H9 (cell line): ENCODE measurements at regions not wholly inside any gene's neighbourhood (a gene's known extent, or its start where the extent isn't known, plus 50 kb on each side); places are given as distances from the start of the nearest gene placed in this dataset.

Source experiments
- DNase-seq: peaks from one replicate; pipeline ENCODE4 v3.0.0-alpha.2; 2017
- H2AFZ ChIP-seq: one replicate; pipeline ENCODE4 v1.6.1; 2013; ENCODE audit warnings: mild to moderate bottlenecking, low read length, control low read depth, moderate library complexity
- H2AK5ac ChIP-seq: 2 replicates; pipeline ENCODE4 v1.6.1; 2013; ENCODE audit warnings: low read length, control low read depth, mixed read lengths; ENCODE audit not compliant: insufficient read length
- H2BK120ac ChIP-seq: one replicate; pipeline ENCODE4 v1.6.1; 2013; ENCODE audit warnings: low read depth, mild to moderate bottlenecking, low read length, control low read depth, inconsistent platforms; ENCODE audit not compliant: poor library complexity, severe bottlenecking
- H2BK12ac ChIP-seq: 2 replicates; pipeline ENCODE4 v1.6.1; 2013; ENCODE audit warnings: low read length, control low read depth, mixed read lengths, low read depth; ENCODE audit not compliant: insufficient read length
- H2BK15ac ChIP-seq: 2 replicates; pipeline ENCODE4 v1.6.1; 2013; ENCODE audit warnings: low read depth, low read length, control low read depth
- H2BK20ac ChIP-seq: one replicate; pipeline ENCODE4 v1.6.1; 2013; ENCODE audit warnings: low read depth, mild to moderate bottlenecking, low read length, control low read depth, inconsistent platforms; ENCODE audit not compliant: poor library complexity, severe bottlenecking
- H2BK5ac ChIP-seq: 2 replicates; pipeline ENCODE4 v1.6.1; 2013; ENCODE audit warnings: low read length, control low read depth, mixed read lengths; ENCODE audit not compliant: insufficient read length
- H3K14ac ChIP-seq: 2 replicates; pipeline ENCODE4 v1.6.1; 2013; ENCODE audit warnings: low read length, control low read depth; ENCODE audit not compliant: insufficient read depth
- H3K18ac ChIP-seq: 2 replicates; pipeline ENCODE4 v1.6.1; 2013; ENCODE audit warnings: low read depth, mild to moderate bottlenecking, mixed read lengths, low read length, control low read depth; ENCODE audit not compliant: insufficient read length
- H3K23ac ChIP-seq: 2 replicates; pipeline ENCODE4 v1.6.1; 2013; ENCODE audit warnings: low read length, control low read depth, mixed read lengths, low read depth; ENCODE audit not compliant: insufficient read length
- H3K23me2 ChIP-seq: 2 replicates; pipeline ENCODE4 v1.6.1; 2013; ENCODE audit warnings: low read depth, mild to moderate bottlenecking, mixed read lengths, low read length, control low read depth; ENCODE audit not compliant: insufficient read length, poor library complexity, severe bottlenecking
- H3K27ac ChIP-seq: 2 replicates; pipeline ENCODE4 v1.5.1; 2013; ENCODE audit warnings: low read length, control low read depth, mixed read lengths, low read depth; ENCODE audit not compliant: insufficient read length
- H3K27me3 ChIP-seq: 2 replicates; pipeline ENCODE4 v1.6.1; 2013; ENCODE audit warnings: low read length, control low read depth, inconsistent platforms; ENCODE audit not compliant: insufficient read depth
- H3K4ac ChIP-seq: 2 replicates; pipeline ENCODE4 v1.6.1; 2013; ENCODE audit warnings: low read depth, mild to moderate bottlenecking, control low read depth, inconsistent platforms, low read length, moderate library complexity
- H3K4me1 ChIP-seq: 2 replicates; pipeline ENCODE4 v1.6.1; 2013; ENCODE audit warnings: low read length, control low read depth, inconsistent platforms; ENCODE audit not compliant: insufficient read depth
- H3K4me2 ChIP-seq: 2 replicates; pipeline ENCODE4 v1.6.1; 2013; ENCODE audit warnings: low read length, control low read depth, mixed read lengths; ENCODE audit not compliant: insufficient read length, insufficient read depth
- H3K56ac ChIP-seq: 2 replicates; pipeline ENCODE4 v1.6.1; 2013; ENCODE audit warnings: low read depth, mild to moderate bottlenecking, mixed read lengths, low read length, control low read depth; ENCODE audit not compliant: insufficient read length
- H3K79me1 ChIP-seq: 2 replicates; pipeline ENCODE4 v1.6.1; 2013; ENCODE audit warnings: low read depth, mild to moderate bottlenecking, moderate library complexity, low read length, control low read depth, inconsistent platforms; ENCODE audit not compliant: insufficient read depth, poor library complexity, severe bottlenecking
- H3K79me2 ChIP-seq: 2 replicates; pipeline ENCODE4 v1.6.1; 2013; ENCODE audit warnings: low read length, control low read depth, inconsistent platforms; ENCODE audit not compliant: insufficient read depth
- H3K9ac ChIP-seq: 2 replicates; pipeline ENCODE4 v1.6.1; 2013; ENCODE audit warnings: low read length, control low read depth, mixed read lengths; ENCODE audit not compliant: insufficient read length; ENCODE audit errors: extremely low read depth
- H3K9me3 ChIP-seq: one replicate; pipeline ENCODE4 v1.6.1; 2013; ENCODE audit warnings: low read depth, low read length, inconsistent platforms; ENCODE audit not compliant: control insufficient read depth
- H3T11ph ChIP-seq: one replicate; pipeline ENCODE4 v1.6.1; 2013; ENCODE audit warnings: mild to moderate bottlenecking, low read length, control low read depth, inconsistent platforms
- H4K20me1 ChIP-seq: one replicate; pipeline ENCODE4 v1.6.1; 2013; ENCODE audit not compliant: control insufficient read depth, insufficient read length, insufficient read depth
- H4K5ac ChIP-seq: 2 replicates; pipeline ENCODE4 v1.6.1; 2013; ENCODE audit warnings: low read depth, mild to moderate bottlenecking, mixed read lengths, low read length, control low read depth; ENCODE audit not compliant: insufficient read length
- H4K8ac ChIP-seq: replicated peaks from 2 replicates; pipeline ENCODE4 v1.6.1; 2013; ENCODE audit warnings: low read length, control low read depth, mixed read lengths, low read depth; ENCODE audit not compliant: insufficient read length
- H4K91ac ChIP-seq: 2 replicates; pipeline ENCODE4 v1.6.1; 2013; ENCODE audit warnings: low read depth, mild to moderate bottlenecking, moderate library complexity, mixed read lengths, low read length, control low read depth; ENCODE audit not compliant: insufficient read length
- H3K27ac Mint-ChIP-seq, 3 experiments: 2 replicates in 2 of 3; 3 replicates in 1 of 3; pipeline ENCODE4 v1.8.0; 2020 to 2021; ENCODE audit warnings: mixed read lengths in 3 of 3, mild to moderate bottlenecking in 1 of 3, moderate library complexity in 1 of 3
- H3K27me3 Mint-ChIP-seq: 2 replicates; pipeline ENCODE4 v1.8.0; 2021; ENCODE audit warnings: low read depth, mild to moderate bottlenecking, moderate library complexity, mixed read lengths
- H3K36me3 Mint-ChIP-seq, 3 experiments: 2 replicates in 2 of 3; 3 replicates in 1 of 3; pipeline ENCODE4 v1.8.0; 2020 to 2021; ENCODE audit warnings: low read depth in 3 of 3, mixed read lengths in 3 of 3; ENCODE audit not compliant: insufficient read depth in 1 of 3
- H3K4me1 Mint-ChIP-seq, 2 experiments: 2 replicates each; pipeline ENCODE4 v1.8.0; 2020; ENCODE audit warnings: mixed read lengths in 2 of 2
- H3K4me3 Mint-ChIP-seq, 2 experiments: 2 replicates in 1 of 2; 3 replicates in 1 of 2; pipeline ENCODE4 v1.8.0; 2020 to 2021; ENCODE audit warnings: mild to moderate bottlenecking in 2 of 2, mixed read lengths in 2 of 2, moderate library complexity in 1 of 2
- H3K9me3 Mint-ChIP-seq, 2 experiments: 2 replicates in 1 of 2; 3 replicates in 1 of 2; pipeline ENCODE4 v1.8.0; 2020; ENCODE audit warnings: mild to moderate bottlenecking in 2 of 2, mixed read lengths in 2 of 2, moderate library complexity in 1 of 2
- WGBS: extraction: QIAGEN DNeasy Blood & Tissue Kit; methylation state at CpG from one replicate; pipeline ENCODE4 v1.1.7; 2013; ENCODE audit warnings: missing lambda C conversion rate, low lambda C conversion rate, mixed read lengths; ENCODE audit not compliant: insufficient read length; ENCODE audit errors: extremely low coverage; 5-methylcytosine and 5-hydroxymethylcytosine counted together
- TF ChIP-seq, protein P1 (sequence below): fragments of 200-600 bp; sonication (generic); conservative IDR thresholded peaks from 3 replicates; pipeline ENCODE4 v1.8.0; 2021; ENCODE audit warnings: antibody characterized with exemption, mild to moderate bottlenecking

DNA sequence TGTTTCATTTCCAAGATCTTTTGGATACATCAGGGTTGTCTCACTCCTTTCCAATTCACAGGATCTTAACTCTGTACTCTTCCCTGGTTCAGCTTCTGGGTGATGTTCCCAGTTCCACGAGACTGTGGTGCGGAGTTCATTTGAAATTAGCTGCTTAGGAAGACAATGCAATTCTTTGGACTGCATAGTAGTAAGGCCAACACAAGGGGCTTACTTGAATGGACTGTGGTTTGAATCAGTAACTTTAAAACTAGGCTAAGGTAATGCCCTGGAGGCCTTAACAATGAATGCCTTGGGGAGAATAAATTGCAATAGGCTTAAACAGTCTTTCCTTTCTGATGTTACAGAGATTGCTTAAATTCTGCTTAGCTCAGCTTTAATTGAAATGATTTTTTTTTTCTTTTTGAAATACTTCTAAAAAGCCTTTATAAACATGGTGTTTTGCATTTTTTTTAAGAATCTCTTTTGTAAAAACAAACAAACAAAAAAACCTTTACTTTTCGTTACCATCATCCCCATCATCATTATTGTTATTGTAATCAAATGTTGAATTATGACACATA lies 133.8 kb upstream of the MEF2C start:
- Histone ChIP-seq H4K91ac (no peak overlapping the region), H2BK20ac (no peak overlapping the region), H2BK15ac (no peak overlapping the region), H3K79me1 (no peaks in the 10 kb centered on the region), H3K4ac (no peak overlapping the region), H4K8ac (no peak overlapping the region), H3K4me1 (peaks cover 8% of the 10 kb centered on the region), H2AK5ac (no peak overlapping the region), H3K27ac (no peak overlapping the region), H3K14ac (no peak overlapping the region), H3K79me2 (no peaks in the 10 kb centered on the region), H3K56ac (no peak overlapping the region), H3K18ac (no peak overlapping the region), H3T11ph (no peak overlapping the region), H3K23ac (no peak overlapping the region), H2BK5ac (no peak overlapping the region), H3K4me2 (no peak overlapping the region), H2BK12ac (no peak overlapping the region), H3K9me3 (no peaks in the 10 kb centered on the region), H4K20me1 (no peaks in the 10 kb centered on the region), H3K9ac (no peak overlapping the region), H3K27me3 (no peaks in the 10 kb centered on the region), H4K5ac (no peak overlapping the region), H3K23me2 (no peaks in the 10 kb centered on the region), H2BK120ac (no peak overlapping the region), H2AFZ (no peak overlapping the region)
- no peaks in the 10 kb centered on the region for H3K36me3 Mint-ChIP-seq
- no peak for DNase-seq
- H3K4me1 Mint-ChIP-seq: peaks cover 22% of the 10 kb centered on the region in 2 experiments
- WGBS: 100% methylated on average over 1 of the region's 3 CpGs
- no peaks in the 10 kb centered on the region; a peak in 1 of 5 replicates for H3K9me3 Mint-ChIP-seq
- no peak overlapping the region for H3K4me3 Mint-ChIP-seq
- TF ChIP-seq, protein P1, sequence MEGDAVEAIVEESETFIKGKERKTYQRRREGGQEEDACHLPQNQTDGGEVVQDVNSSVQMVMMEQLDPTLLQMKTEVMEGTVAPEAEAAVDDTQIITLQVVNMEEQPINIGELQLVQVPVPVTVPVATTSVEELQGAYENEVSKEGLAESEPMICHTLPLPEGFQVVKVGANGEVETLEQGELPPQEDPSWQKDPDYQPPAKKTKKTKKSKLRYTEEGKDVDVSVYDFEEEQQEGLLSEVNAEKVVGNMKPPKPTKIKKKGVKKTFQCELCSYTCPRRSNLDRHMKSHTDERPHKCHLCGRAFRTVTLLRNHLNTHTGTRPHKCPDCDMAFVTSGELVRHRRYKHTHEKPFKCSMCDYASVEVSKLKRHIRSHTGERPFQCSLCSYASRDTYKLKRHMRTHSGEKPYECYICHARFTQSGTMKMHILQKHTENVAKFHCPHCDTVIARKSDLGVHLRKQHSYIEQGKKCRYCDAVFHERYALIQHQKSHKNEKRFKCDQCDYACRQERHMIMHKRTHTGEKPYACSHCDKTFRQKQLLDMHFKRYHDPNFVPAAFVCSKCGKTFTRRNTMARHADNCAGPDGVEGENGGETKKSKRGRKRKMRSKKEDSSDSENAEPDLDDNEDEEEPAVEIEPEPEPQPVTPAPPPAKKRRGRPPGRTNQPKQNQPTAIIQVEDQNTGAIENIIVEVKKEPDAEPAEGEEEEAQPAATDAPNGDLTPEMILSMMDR: no peak
- peak overlapping the region in 1 of 3 experiments; percentile 15; a peak in 1 of 7 replicates for H3K27ac Mint-ChIP-seq
- H3K27me3 Mint-ChIP-seq: no peaks in the 10 kb centered on the region
